Trophoblast cell (in vitro differentiated cells and primary cell): ENCODE measurements at regions not wholly inside any gene's neighbourhood (a gene's known extent, or its start where the extent isn't known, plus 50 kb on each side); places are given as distances from the start of the nearest gene placed in this dataset.

Experiments used
- DNase-seq, 2 donors: peaks; one replicate each; pipeline ENCODE4 v3.0.0-alpha.2; 2016
- H2AFZ ChIP-seq: 2 replicates; pipeline ENCODE4 v1.6.1; 2013; ENCODE audit warnings: low read length, moderate library complexity, mild to moderate bottlenecking; ENCODE audit not compliant: insufficient read depth, poor library complexity
- H2AK5ac ChIP-seq: 2 replicates; pipeline ENCODE4 v1.6.1; 2013; ENCODE audit warnings: mild to moderate bottlenecking, low read length
- H2BK120ac ChIP-seq: 2 replicates; pipeline ENCODE4 v1.6.1; 2013; ENCODE audit warnings: low read length, mild to moderate bottlenecking, moderate library complexity; ENCODE audit not compliant: insufficient read depth, poor library complexity
- H2BK12ac ChIP-seq: 2 replicates; pipeline ENCODE4 v1.6.1; 2013; ENCODE audit warnings: mild to moderate bottlenecking, low read length, moderate library complexity
- H2BK5ac ChIP-seq: 2 replicates; pipeline ENCODE4 v1.6.1; 2013; ENCODE audit warnings: low read length, low read depth, moderate library complexity, mild to moderate bottlenecking; ENCODE audit not compliant: poor library complexity
- H3K14ac ChIP-seq: 2 replicates; pipeline ENCODE4 v1.6.1; 2013; ENCODE audit warnings: mild to moderate bottlenecking, low read length
- H3K18ac ChIP-seq: 2 replicates; pipeline ENCODE4 v1.6.1; 2013; ENCODE audit warnings: mild to moderate bottlenecking, low read length
- H3K23ac ChIP-seq: 2 replicates; pipeline ENCODE4 v1.6.1; 2013; ENCODE audit warnings: low read length
- H3K27ac ChIP-seq: 2 replicates; pipeline ENCODE4 v1.5.1; 2013; ENCODE audit warnings: low read depth, mild to moderate bottlenecking, inconsistent platforms, low read length, moderate library complexity
- H3K27me3 ChIP-seq: 2 replicates; pipeline ENCODE4 v1.6.1; 2013; ENCODE audit warnings: inconsistent platforms, mild to moderate bottlenecking, low read length, moderate library complexity; ENCODE audit not compliant: insufficient read depth
- H3K36me3 ChIP-seq, 2 experiments: 1 replicate in 1 of 2; 2 replicates in 1 of 2; pipeline ENCODE4 v1.6.1; 2013; ENCODE audit warnings: low read length in 2 of 2, mild to moderate bottlenecking in 2 of 2, moderate library complexity in 1 of 2; ENCODE audit not compliant: insufficient read depth in 2 of 2, control insufficient read depth in 1 of 2
- H3K4ac ChIP-seq: 2 replicates; pipeline ENCODE4 v1.6.1; 2013; ENCODE audit warnings: low read depth, mild to moderate bottlenecking, low read length, moderate library complexity
- H3K4me1 ChIP-seq, 2 experiments: 1 replicate in 1 of 2; 2 replicates in 1 of 2; pipeline ENCODE4 v1.6.1; 2013; ENCODE audit warnings: low read length in 2 of 2, mild to moderate bottlenecking in 2 of 2, moderate library complexity in 1 of 2; ENCODE audit not compliant: insufficient read depth in 2 of 2, control insufficient read depth in 1 of 2
- H3K4me2 ChIP-seq: 2 replicates; pipeline ENCODE4 v1.6.1; 2013; ENCODE audit warnings: inconsistent platforms, mild to moderate bottlenecking, low read length, moderate library complexity
- H3K4me3 ChIP-seq: 2 replicates; pipeline ENCODE4 v1.5.1; 2013; ENCODE audit warnings: mild to moderate bottlenecking, low read depth, low read length, inconsistent platforms
- H3K79me1 ChIP-seq: one replicate; pipeline ENCODE4 v1.6.1; 2013; ENCODE audit warnings: low read length
- H3K79me2 ChIP-seq: 2 replicates; pipeline ENCODE4 v1.6.1; 2013; ENCODE audit warnings: low read length, mild to moderate bottlenecking; ENCODE audit not compliant: control insufficient read depth, insufficient read depth, poor library complexity
- H3K9ac ChIP-seq: 2 replicates; pipeline ENCODE4 v1.6.1; 2013; ENCODE audit warnings: mild to moderate bottlenecking, low read length
- H3K9me3 ChIP-seq: 2 replicates; pipeline ENCODE4 v1.6.1; 2013; ENCODE audit warnings: low read depth, mild to moderate bottlenecking, control low read depth, inconsistent platforms, low read length; ENCODE audit not compliant: insufficient read depth
- H4K12ac ChIP-seq: 2 replicates; pipeline ENCODE4 v1.6.1; 2013; ENCODE audit warnings: low read depth, mild to moderate bottlenecking, low read length, moderate library complexity
- H4K8ac ChIP-seq: 2 replicates; pipeline ENCODE4 v1.6.1; 2013; ENCODE audit warnings: low read depth, mild to moderate bottlenecking, low read length, moderate library complexity
- H4K91ac ChIP-seq: one replicate; pipeline ENCODE4 v1.6.1; 2013; ENCODE audit warnings: low read depth, mild to moderate bottlenecking, low read length, moderate library complexity
- WGBS: extraction: QIAGEN DNeasy Blood & Tissue Kit; methylation state at CpG from one replicate; pipeline ENCODE4 v1.1.7; 2013; ENCODE audit warnings: missing lambda C conversion rate; ENCODE audit not compliant: insufficient read length, insufficient coverage; ENCODE audit errors: extremely low coverage; 5-methylcytosine and 5-hydroxymethylcytosine counted together

GRCh38 chr5:2031581-2031980 lies 148.9 kb upstream of the IRX4 start:
- no peak overlapping the region for H3K18ac ChIP-seq
- no peak overlapping the region for H3K4me3 ChIP-seq
- no peaks in the 10 kb centered on the region for H3K4me1 ChIP-seq
- no peaks in the 10 kb centered on the region for H3K36me3 ChIP-seq
- no peak overlapping the region for H2BK5ac ChIP-seq
- no peak overlapping the region for H4K12ac ChIP-seq
- WGBS: no CpG with 5 or more reads among the region's 11 CpGs
- no peak overlapping the region for H2BK120ac ChIP-seq
- no peak overlapping the region for H4K91ac ChIP-seq
- H3K4ac ChIP-seq: no peak overlapping the region
- H3K79me2 ChIP-seq: no peaks in the 10 kb centered on the region
- no peak overlapping the region for H4K8ac ChIP-seq
- H2BK12ac ChIP-seq: no peak overlapping the region
- no peak overlapping the region for H3K14ac ChIP-seq
- no peaks in the 10 kb centered on the region for H3K79me1 ChIP-seq
- no peak for DNase-seq
- no peak overlapping the region for H3K27ac ChIP-seq
- H2AFZ ChIP-seq: no peak overlapping the region
- H2AK5ac ChIP-seq: no peak overlapping the region
- H3K9ac ChIP-seq: no peak overlapping the region
- no peak overlapping the region for H3K4me2 ChIP-seq
- peaks cover 2% of the 10 kb centered on the region for H3K9me3 ChIP-seq
- H3K27me3 ChIP-seq: no peaks in the 10 kb centered on the region
- no peak overlapping the region for H3K23ac ChIP-seq

GRCh38 chr5:2030131-2030530 lies 147.4 kb upstream of the IRX4 start:
- no peak overlapping the region for H3K23ac ChIP-seq
- no peaks in the 10 kb centered on the region for H3K36me3 ChIP-seq
- no peak overlapping the region for H3K4me2 ChIP-seq
- peaks cover 2% of the 10 kb centered on the region for H3K9me3 ChIP-seq
- WGBS: no CpG with 5 or more reads among the region's 5 CpGs
- no peak overlapping the region for H4K12ac ChIP-seq
- H2BK12ac ChIP-seq: no peak overlapping the region
- H3K79me1 ChIP-seq: no peaks in the 10 kb centered on the region
- no peak overlapping the region for H3K4me3 ChIP-seq
- no peaks in the 10 kb centered on the region for H3K79me2 ChIP-seq
- no peak overlapping the region for H2BK5ac ChIP-seq
- peak; percentile 61 to 85 for DNase-seq
- H3K27me3 ChIP-seq: no peaks in the 10 kb centered on the region
- no peak overlapping the region for H3K27ac ChIP-seq
- no peak overlapping the region for H4K91ac ChIP-seq
- H3K14ac ChIP-seq: no peak overlapping the region
- no peak overlapping the region for H4K8ac ChIP-seq
- no peak overlapping the region for H2BK120ac ChIP-seq
- H3K4ac ChIP-seq: no peak overlapping the region
- no peaks in the 10 kb centered on the region for H3K4me1 ChIP-seq
- H2AFZ ChIP-seq: no peak overlapping the region
- H3K9ac ChIP-seq: no peak overlapping the region
- no peak overlapping the region for H3K18ac ChIP-seq
- no peak overlapping the region for H2AK5ac ChIP-seq

GRCh38 chr5:2029206-2029605 lies 146.5 kb upstream of the IRX4 start:
- H4K91ac ChIP-seq: no peak overlapping the region
- no peak overlapping the region for H3K18ac ChIP-seq
- H3K4me1 ChIP-seq: no peaks in the 10 kb centered on the region
- no CpG with 5 or more reads among the region's 4 CpGs for WGBS
- no peaks in the 10 kb centered on the region for H3K79me2 ChIP-seq
- H2AFZ ChIP-seq: no peak overlapping the region
- no peak overlapping the region for H3K23ac ChIP-seq
- no peak for DNase-seq
- no peak overlapping the region for H3K4me3 ChIP-seq
- peaks cover 2% of the 10 kb centered on the region for H3K9me3 ChIP-seq
- H2BK120ac ChIP-seq: no peak overlapping the region
- no peak overlapping the region for H3K27ac ChIP-seq
- no peak overlapping the region for H3K4ac ChIP-seq
- H3K14ac ChIP-seq: no peak overlapping the region
- no peak overlapping the region for H3K9ac ChIP-seq
- H2BK12ac ChIP-seq: no peak overlapping the region
- H3K79me1 ChIP-seq: no peaks in the 10 kb centered on the region
- no peak overlapping the region for H4K12ac ChIP-seq
- no peak overlapping the region for H4K8ac ChIP-seq
- no peak overlapping the region for H2AK5ac ChIP-seq
- no peaks in the 10 kb centered on the region for H3K27me3 ChIP-seq
- no peaks in the 10 kb centered on the region for H3K36me3 ChIP-seq
- H2BK5ac ChIP-seq: no peak overlapping the region
- no peak overlapping the region for H3K4me2 ChIP-seq

- Histone ChIP-seq H3K4me2 (no peak overlapping the region), H3K27ac (no peak overlapping the region), H3K18ac (no peak overlapping the region), H3K23ac (no peak overlapping the region), H3K4ac (no peak overlapping the region), H3K14ac (no peak overlapping the region), H3K27me3 (no peaks in the 10 kb centered on the region), H4K12ac (no peak overlapping the region), H2BK120ac (no peak overlapping the region), H3K4me1 (no peaks in the 10 kb centered on the region), H4K8ac (no peak overlapping the region), H2BK12ac (no peak overlapping the region), H3K9ac (no peak overlapping the region), H2AK5ac (no peak overlapping the region), H3K4me3 (no peak overlapping the region), H2AFZ (no peak overlapping the region), H3K36me3 (no peaks in the 10 kb centered on the region), H4K91ac (no peak overlapping the region), H3K9me3 (peaks cover 2% of the 10 kb centered on the region), H3K79me2 (no peaks in the 10 kb centered on the region), H2BK5ac (no peak overlapping the region), H3K79me1 (no peaks in the 10 kb centered on the region)
- no CpG with 5 or more reads among the region's 2 CpGs for WGBS
- DNase-seq: no peak
These were observed 145.1 kb upstream of the IRX4 start for GRCh38 chr5:2027790-2028189.
